GM21576 (cell line): ENCODE measurements at regions not wholly inside any gene's neighbourhood (a gene's known extent, or its start where the extent isn't known, plus 50 kb on each side); places are given as distances from the start of the nearest gene placed in this dataset.

ENCODE experiments used
- ATAC-seq: cut with Tn5 transposase; IDR thresholded peaks from one replicate; pipeline ENCODE4 v1.9.1; 2021; ENCODE audit warnings: mild to moderate bottlenecking, moderate library complexity; ENCODE audit not compliant: unreplicated experiment

DNA sequence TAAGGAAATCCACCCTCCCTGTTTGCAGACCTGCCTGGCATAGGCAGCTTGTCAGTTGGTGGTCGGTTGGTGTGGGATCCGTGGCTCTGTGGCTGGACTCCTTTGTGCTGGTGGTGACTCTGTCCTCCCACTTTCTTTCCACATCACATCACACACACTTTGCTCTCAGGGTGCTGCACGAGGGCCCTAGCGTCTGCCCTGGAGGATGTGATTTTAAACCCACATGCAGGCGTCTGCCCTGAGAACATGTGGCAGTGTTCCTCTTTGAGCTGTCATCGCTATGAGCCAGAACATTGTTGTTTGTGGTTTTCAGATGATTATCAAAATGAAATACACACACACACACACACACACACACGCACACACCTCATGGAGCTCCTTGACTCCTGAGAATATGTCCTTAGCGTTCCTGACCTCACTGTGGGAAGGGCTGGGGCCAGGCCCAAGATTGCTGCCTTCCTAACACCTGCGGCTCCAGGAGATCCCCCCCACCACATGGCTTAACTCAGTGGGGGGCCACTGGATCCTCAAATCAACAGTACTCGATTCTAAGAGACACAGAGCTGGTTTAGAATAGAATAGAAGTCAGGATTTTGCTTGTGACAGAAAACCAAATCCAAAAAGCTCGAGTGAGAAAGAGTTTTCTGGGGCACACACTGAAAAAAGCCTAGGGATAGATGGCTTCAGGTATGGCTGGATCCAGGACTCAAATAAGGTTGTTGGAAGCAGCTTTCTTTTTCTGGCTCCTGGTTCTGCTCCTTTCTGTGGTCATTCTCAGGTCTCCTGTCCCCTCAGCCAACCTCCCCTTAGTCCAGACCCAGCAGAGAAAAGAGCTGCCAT, 54.8 kb downstream of the RTP5 start:
- no peak for ATAC-seq

DNA sequence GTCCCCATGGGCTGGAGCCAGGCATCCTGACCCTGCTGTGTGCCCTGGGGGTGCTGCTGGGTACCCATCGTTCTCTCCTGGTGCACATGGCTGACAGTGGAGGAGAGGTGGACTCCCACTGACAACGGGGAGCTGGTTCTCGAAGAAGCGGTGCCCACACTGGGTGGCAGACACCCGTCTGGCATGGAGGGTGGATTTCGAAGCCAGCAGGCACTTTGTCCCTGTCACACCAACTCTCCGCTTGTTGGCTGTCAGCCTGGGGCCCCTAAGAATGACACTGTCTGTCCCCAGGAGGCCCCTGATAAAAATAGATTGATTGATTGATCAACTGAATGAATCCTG, 55.4 kb downstream of the RTP5 start:
- ATAC-seq, result no peak

DNA sequence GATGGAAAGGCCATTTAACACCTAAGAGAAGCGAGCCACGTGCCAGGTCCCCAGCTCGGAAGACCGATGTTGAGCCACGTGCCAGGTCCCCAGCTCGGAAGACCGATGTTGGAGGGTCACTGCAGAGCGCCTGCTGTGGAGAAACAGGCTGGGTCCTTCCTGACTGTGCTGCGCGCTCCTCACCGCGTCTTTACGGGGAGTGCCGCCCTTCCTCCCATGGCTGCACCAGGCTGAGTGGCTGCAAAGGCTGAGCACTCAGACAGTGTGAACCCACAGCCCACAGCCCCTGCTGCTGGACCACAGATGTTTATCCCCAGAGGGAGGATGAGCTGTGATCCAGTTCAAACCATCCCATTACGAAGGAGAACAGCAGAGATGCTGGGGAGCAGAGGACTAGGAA, 55.7 kb downstream of the RTP5 start:
- no peak for ATAC-seq

DNA sequence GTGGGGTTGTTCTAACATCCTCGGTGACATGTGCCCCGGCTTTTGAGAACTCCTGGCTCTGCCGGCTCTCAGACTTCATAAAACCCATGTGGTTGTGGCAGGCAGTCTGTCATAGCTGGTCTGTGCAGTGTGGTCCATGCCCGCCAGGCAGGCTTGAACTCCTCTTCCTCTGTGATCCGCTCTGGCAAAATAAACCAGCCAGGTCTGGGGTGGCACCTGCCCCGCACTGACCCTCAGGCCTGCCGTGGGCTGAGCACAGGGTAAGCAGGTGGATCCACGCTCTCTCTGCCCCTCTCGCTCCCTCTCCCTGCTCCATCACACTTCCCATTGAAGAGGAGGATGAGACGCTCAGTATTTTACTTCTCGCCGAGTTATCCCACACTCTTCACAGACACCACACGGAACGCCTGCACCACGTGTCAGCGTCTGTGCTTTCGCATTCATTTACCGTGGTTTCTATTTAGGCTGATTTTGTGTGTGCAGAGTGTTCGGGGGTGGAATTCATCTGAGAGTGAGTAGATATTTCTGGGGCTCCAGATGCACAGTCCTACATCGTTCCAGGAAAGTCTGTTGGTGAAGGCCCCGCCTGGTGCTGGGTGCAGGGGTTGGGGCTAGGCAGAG, 56.4 kb downstream of the RTP5 start:
- ATAC-seq, result no peak

DNA sequence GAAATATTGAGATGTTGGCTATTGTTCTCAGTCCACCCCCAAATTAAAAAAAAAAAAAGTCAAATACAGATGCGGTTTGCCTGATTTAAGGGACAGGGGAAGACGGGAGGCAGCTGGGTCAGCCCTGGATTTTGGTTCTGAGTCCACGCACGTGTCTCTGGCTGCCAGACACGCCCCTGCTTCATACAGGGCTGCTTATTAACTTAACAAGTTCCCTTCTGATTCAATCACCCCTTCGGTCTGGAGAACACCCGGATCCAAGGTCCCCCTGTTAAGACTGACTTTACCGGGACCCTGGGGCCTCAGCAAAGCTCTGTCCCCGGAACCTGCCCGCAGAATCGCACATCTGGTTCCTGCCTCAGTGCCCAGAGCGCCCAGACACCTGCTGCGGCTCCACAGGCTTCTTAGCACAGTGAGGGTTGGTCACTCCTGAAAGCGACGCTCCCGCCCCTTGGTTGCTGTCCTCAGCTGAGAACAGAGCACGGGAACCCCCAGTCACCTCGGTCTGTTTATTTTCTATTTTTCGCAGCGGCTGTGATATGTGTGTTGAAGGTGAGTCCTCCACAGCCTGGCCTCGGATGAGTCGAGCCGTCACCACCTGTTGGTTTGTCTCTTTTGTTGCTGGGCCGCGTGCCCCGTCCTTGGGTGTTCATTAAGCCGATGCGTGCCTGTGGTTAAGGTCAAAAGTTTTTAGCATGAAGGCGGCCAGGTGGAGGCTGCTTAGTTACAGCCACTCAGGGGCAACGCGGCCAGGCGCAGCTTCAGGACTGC, 57.2 kb downstream of the RTP5 start:
- no peak for ATAC-seq

DNA sequence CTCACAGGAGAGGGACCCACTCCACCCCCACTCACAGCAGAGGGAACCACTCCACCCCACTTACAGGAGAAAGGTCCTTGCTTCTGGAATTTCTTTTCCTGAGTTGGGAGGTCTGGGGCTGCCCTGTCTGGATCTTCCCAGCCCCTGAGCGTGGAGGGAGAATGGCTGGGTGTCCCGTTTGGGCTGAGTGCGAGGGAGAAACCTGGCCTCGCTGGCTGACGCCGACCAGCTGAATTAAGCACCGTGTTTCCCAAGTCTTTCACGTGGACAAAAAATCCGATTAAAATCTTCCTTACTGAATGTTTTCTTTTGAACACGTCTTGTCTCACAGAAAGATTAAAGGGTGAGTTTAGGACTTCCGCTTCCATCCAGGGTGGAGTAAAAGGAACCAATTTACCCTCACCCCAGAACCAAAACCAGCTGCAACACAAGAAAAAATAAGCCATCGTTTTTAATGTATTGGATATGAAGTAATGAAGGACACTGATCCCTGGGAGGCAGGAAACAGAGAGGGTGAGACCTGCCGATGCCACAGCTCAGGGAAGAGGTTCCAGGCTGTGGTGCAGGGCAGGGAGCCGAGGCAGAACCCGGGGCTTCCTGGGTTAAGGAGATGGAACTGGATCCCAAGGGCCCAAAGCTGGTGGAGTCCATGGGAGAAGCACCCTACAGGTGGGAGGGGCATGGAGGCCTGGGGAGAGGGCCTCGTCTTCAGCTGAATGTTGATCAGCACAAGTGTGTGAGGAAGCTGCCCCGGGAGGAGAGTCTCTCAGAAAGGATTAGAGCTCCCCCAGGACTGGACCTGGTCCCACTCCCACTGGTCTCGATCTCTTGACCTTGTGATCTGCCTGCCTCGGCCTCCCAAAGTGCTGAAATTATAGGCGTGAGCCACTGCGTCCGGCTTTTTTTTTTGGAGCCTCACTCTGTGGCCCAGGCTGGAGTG, 60.3 kb downstream of the RTP5 start:
- ATAC-seq, result no peak

DNA sequence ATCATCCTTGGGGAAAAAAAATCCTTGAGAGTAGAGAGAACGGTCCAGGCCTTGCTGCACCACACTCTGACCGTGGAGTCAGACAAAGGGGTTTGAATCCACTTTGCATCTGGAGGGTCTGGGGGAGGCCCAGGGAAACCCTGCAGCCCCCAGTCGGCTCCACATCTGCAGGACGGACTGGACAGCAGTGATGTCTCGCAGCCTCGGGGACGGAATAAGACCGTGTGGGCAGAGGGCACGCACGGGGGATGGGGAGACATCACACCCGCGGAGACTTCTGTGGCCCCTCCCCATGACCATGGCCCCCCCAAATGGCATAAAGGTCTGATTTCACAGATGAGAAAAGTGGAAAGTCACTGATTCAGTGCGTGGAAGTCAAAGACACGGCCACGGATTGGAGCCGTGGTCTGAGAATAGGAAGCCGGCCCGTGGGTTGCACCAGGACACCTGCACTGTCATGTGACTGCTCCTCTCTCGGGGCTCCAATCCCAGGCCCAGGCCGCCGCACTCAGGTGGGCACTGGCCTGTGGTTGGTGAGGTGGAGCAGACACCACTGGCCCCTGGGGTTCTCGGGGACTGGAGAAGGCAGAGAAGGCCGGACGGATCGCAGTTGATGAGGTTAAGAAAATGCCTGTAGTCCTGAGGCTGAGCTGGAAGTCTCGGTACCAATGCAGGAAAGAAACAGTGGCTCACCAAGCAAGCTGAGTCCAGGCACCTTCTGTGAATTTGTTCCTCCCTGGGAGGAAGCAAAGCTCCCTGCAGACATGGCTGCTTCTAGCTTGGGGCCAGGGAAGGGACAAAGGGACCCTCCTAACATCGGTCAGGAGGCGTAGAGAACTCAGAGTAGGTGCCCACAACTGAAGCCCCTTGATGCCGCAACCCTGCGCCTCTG, 61.8 kb downstream of the RTP5 start:
- ATAC-seq, result no peak

DNA sequence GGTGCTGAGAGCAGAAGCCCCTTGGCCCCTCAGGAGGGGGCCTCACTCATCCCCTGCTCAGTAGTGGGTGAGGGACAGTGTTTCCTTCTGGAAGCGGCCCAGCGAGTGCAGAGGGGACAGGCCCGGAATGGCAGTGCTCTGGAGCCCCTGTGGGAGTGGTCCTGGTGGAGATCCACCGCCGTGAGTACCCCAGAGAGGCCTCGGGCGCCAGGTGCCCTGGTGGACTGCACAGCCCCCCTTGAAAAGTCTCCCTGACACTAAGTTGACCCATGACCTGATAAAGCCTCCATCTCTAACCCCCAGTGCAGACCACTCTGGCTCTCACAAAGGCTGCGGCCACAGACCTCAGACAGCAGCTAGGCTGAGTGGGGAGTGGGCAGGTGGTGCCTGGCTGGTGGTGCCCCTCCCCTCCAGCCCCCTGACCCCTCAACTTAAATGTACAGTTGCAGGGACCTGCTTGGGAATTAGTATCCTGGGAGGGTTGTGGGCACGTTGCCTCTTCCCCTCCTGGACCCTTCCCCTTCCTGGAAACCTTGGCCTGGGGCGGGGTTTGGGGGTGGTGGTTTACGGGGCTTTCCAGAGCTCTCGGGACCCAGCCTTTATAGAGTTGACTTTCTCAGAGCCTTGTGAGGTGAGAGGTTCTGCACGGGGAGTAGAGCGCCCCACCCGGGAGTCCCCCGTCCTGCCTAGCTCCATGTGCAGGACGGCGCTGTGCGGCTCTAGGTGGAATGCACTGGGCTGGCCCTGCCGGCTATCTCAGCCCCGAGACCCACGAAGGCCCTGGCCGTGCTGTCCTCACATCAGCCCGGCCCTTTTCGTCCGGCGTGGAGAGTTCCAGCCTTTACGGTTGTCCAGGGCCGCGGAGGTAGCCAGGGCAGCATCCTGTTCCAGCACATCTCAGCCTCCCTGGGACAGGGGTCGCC, 62.7 kb downstream of the RTP5 start:
- ATAC-seq, result no peak

DNA sequence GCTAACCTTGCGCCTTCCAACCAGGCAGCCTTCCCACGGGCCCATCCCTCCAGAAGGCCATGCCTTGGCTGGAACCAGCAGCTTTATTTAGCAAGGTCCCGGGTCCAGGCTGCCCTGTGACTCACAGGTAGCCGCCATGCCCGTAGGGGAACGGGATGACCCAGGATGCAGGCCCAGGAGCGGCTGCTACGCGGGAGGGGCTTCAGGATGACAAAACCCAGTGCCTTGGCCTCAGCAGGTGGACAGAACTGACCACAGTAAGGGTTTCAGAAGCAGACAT, 63.3 kb downstream of the RTP5 start:
- ATAC-seq, result no peak

DNA sequence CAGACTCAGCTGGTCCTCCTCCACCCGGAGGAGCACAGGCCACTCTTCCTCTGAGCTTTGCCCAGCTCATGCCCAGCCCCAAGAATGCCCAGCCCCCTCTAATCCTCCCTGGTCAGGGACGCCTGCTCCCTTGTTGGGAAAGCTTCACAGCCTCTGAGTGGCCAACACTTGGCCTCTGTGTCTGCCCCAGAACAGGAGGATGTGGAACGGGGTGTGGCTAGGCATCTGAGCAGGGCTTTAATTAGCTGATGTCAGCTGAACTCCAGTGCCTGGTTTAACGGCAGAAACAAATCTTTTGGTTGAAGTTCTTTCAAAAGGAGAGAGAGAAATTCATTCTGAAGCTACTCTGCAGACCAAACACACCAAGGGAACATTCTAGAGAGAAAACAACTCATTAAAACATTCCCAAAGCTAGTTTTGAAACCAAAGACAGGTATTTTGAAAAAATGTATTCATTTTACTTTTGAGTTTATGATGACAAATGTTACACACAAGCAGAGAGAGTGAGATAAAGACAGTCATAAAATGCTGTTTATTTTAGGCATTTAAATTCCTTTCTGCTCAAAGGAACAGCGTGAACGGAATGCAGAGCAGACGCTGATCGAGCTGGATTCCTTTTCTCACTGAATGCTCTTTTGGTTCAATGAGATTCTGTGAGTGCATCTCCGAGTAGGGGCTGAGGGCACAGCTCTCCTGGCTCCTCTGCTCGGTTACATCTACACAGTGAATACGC, 63.8 kb downstream of the RTP5 start:
- ATAC-seq, result no peak

DNA sequence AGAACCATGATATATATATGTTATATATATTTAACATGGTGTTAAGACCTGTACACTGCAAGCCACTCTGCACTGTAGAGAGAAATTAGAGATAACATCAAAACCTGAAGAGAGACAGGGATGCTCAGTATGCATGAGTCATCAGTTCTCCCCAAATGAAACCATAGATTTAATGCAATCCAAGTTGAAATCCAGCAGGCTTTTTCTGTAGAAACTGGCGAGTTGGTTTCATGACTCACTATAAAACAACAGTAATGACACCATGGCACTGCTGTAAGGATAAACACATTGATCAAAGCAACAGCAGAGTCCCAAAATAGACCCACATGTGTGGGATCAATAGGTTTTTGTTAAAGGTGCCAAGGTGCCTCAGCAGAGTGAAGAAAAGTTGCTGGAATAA, 65.8 kb downstream of the RTP5 start:
- no peak for ATAC-seq

DNA sequence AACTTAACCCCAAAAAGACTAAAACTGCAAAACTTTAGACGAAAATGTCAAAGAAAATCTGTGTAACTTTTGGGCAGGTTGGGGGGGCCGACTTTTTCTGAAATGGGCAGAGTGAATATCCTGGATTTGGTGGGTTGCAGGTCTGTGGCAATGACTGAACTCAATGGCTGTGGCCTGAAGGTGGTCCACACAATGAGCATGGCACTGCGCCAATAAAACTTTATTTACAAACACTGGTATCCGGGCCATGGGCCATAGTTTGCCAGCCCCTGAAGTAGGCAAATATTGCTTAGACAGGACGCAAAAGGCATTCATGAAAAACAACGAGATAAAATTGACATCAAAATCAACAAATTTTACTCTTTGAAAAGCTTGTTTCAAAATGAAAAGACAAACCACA, 66.2 kb downstream of the RTP5 start:
- ATAC-seq, result no peak

DNA sequence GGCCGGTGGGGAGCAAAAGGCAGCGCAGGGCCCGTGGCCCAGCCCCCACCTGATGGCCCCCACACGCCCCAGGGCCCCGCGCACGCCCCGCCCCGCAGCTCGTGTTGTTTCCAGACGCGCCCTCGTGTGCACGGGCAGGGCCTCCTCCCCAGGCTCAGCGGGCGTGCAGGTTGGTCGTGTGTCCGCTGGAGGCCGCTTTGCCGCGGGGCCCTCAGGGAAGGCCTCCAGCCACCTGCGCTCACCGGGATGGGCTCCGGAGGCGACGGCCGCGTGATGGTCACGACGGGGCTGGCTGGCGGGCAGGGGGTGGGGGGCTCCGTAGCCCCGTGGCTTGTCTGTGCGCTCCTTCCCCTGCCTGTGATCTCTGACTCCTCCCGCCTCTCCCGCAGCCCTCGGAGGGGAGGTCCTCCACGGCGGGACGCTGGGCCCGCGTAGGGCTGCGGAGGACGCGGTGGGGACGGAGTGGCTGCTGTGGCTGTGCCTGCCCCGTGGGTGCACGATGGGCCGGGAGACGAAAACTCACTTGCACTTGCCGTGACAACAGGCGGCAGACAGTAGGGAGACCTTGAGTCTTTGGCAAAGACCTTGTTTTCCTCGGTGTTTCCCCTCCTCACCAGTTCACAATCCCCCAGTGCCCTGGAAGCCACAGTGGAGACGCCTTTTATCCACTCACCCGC, 67.1 kb downstream of the RTP5 start:
- no peak for ATAC-seq

DNA sequence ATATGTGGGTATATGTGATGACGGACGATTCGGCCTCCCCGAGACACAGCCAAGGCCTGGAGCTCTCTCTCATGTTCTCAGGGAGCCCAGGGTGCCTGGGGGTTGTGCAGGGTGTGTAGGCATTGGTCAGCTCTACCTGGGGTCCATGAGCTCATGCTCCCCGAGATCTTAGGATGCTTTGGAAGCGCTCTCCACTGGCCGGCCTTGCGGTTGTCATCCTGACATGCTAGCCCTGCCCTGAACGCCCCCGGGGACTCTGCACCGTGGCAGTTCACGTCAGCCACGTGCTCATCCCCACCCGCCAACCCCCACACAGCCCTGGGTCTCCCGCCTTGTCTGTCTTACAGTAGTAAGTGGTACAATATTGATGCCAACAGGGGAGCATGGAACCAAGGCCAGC, 67.8 kb downstream of the RTP5 start:
- ATAC-seq, result no peak

DNA sequence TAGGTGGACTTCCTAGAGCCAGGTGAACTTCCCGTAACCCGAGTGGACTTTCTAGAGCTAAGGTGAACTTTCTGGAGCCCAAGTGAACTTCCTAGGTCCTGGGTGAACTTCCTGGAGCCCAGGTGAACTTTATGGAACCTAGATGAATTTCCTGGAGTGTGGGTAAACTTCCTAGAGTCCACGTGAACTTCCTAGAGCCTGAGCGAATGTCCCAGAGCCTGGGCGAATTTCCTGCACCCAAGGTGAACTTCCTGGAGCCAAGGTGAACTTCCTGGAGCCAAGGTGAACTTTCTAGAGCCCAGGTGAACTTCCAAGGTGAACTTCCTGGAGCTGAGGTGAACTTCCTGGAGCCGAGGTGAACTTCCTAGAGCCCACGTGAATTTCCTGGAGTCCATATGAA, 70.0 kb downstream of the RTP5 start:
- no peak for ATAC-seq

DNA sequence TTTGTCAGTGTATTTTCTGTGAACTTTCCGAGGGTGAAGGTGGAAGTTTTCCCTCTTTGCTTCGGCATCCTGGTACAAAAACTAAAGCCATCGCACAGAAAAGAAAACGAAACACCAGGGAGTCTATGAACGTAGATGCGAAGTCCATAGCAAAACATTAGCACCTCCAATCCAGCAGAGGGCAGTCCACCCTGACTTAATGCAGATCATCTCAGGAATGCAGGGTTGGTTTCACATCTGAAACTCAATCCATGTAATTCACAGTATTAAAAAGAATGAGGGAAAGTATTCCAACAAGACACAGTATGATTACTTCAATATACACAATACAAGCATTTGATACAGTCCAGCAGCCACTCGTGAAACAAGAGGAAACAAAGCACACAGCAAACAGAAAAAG, 70.8 kb downstream of the RTP5 start:
- no peak for ATAC-seq

DNA sequence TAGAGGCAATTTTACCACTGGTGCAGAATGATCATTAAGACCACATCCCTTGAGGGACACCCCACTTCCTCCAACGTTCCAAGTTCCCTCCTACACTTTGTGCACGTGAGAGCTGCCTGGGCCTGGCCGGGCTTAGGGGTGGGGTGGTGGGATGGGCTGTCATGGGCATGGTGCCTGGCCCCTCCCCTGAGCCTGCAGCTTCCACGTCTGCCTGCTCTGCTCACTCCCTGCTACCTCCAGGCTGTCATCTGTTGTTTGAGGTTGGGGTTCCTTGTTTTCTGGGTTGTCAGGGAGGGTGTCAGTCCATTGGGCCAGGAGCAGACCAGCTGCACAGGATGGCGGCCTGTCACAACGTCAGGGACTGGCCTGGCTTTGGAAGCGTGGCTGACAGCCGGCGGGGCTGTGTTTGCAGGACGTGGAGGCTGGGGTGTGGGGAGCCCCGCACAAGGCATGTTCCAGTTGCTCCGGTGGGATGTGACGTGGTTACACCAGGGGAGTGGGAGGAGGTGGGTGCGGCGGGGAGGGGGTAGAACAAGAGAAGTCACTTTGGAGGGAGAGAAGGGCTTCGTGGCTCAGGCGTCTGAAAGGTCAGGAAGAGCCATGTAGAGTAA, 72.3 kb downstream of the RTP5 start:
- ATAC-seq, result no peak
